OCI-LY7 (cell line): ENCODE measurements at regions not wholly inside any gene's neighbourhood (a gene's known extent, or its start where the extent isn't known, plus 50 kb on each side); places are given as distances from the start of the nearest gene placed in this dataset.

Experiments
- BruUV-seq: library from RNA; stranded (reverse); fragments of 400-500 nt; replicated peaks from 2 replicates; lab custom pipeline; 2021; lab: Mats Ljungman, UMichigan
- CTCF ChIA-PET: fragments of 300-600 bp; sonication (Branson Sonifier 250); formaldehyde crosslinking; loops from one replicate; lab custom pipeline; 2022; ENCODE audit warnings: antibody characterized with exemption; ENCODE audit not compliant: unreplicated experiment; lab: Charles Lee
- POLR2A ChIA-PET: fragments of 300-600 bp; sonication (Branson Sonifier 250); formaldehyde crosslinking; loops from one replicate; lab custom pipeline; 2022; ENCODE audit warnings: antibody characterized with exemption; lab: Charles Lee
- DNase-seq: peaks from one replicate; pipeline ENCODE4 v3.0.0-alpha.2; 2015; ENCODE audit warnings: low spot score
- H2AFZ ChIP-seq: fragments of 200-600 bp; sonication (generic), shearing (Covaris generic); 2 replicates; pipeline ENCODE4 v1.6.1; 2014; ENCODE audit warnings: mild to moderate bottlenecking, antibody characterized with exemption, low read length, moderate library complexity
- H3K27ac ChIP-seq: fragments of 200-600 bp; sonication (generic); 2 replicates; pipeline ENCODE4 v1.5.1; 2014; ENCODE audit warnings: mixed run types, low read depth, mild to moderate bottlenecking, moderate library complexity, low read length, inconsistent platforms; ENCODE audit not compliant: poor library complexity, severe bottlenecking
- H3K36me3 ChIP-seq: fragments of 200-600 bp; sonication (generic); 2 replicates; pipeline ENCODE4 v1.6.1; 2014; ENCODE audit warnings: mild to moderate bottlenecking, antibody characterized with exemption, low read length, moderate library complexity, mixed read lengths; ENCODE audit not compliant: insufficient read depth
- H3K4me1 ChIP-seq: fragments of 200-600 bp; sonication (generic); 2 replicates; pipeline ENCODE4 v1.5.1; 2014; ENCODE audit warnings: mild to moderate bottlenecking, low read length; ENCODE audit not compliant: insufficient read depth, poor library complexity, severe bottlenecking
- H3K4me2 ChIP-seq: fragments of 200-600 bp; sonication (generic); 2 replicates; pipeline ENCODE4 v1.6.1; 2014; ENCODE audit warnings: mild to moderate bottlenecking, low read length
- H3K4me3 ChIP-seq: fragments of 200-600 bp; sonication (generic); 2 replicates; pipeline ENCODE4 v1.5.1; 2014; ENCODE audit warnings: mild to moderate bottlenecking, low read depth, low read length; ENCODE audit not compliant: poor library complexity, severe bottlenecking
- H3K79me2 ChIP-seq: fragments of 200-600 bp; sonication (generic); 2 replicates; pipeline ENCODE4 v1.6.1; 2016; ENCODE audit warnings: low read depth, mild to moderate bottlenecking, low read length, moderate library complexity, mixed read lengths; ENCODE audit not compliant: insufficient read depth
- H3K9me2 ChIP-seq: fragments of 200-600 bp; sonication (generic); 2 replicates; pipeline ENCODE4 v1.6.1; 2016; ENCODE audit warnings: mild to moderate bottlenecking, low read length, mixed read lengths; ENCODE audit not compliant: insufficient read depth
- H3K9me3 ChIP-seq: fragments of 200-600 bp; sonication (generic); 2 replicates; pipeline ENCODE4 v1.6.1; 2014; ENCODE audit warnings: mild to moderate bottlenecking, mixed run types, low read length, mixed read lengths
- H4K20me1 ChIP-seq: fragments of 200-600 bp; sonication (generic); 2 replicates; pipeline ENCODE4 v1.6.1; 2014; ENCODE audit warnings: mild to moderate bottlenecking, antibody characterized with exemption, low read length, moderate library complexity, mixed read lengths; ENCODE audit not compliant: insufficient read depth
- EZH2phosphoT487 ChIP-seq: fragments of 200-600 bp; sonication (generic); IDR thresholded peaks from 2 replicates; pipeline ENCODE4 v1.6.1; 2018; ENCODE audit warnings: low read depth, borderline replicate concordance, mild to moderate bottlenecking, mixed run types, antibody characterized with exemption, low read length, moderate library complexity, mixed read lengths
- intact Hi-C: fragments of 100-400 bp; cut with micrococcal nuclease; formaldehyde crosslinking; loops from one replicate; pipeline ENCODE4 v1.10.0; 2022; ENCODE audit not compliant: unreplicated experiment
- TF ChIP-seq, protein P1 (sequence below): fragments of 200-600 bp; sonication (generic); conservative IDR thresholded peaks from 2 replicates; pipeline ENCODE4 v1.5.1; 2014; ENCODE audit warnings: mild to moderate bottlenecking, antibody characterized with exemption, low read length, moderate library complexity, mixed read lengths

DNA sequence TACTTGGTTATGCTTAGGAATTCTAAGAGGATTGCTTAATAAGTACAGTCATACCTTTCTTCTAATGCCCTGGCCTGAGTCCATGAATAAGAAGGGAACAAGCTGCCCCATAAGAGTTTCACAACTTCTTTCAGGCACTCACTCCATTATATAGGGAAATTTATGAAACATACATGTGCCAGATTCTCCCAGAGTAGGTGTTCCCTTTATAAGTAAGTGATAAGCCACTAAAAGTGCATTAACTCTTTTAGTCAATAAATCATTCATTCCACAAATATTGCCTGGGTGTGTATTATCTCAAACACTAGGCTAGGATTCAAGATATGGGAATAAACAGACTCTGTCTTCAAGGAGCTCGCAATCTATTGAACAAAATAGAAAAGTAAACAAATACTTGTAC lies 84.5 kb upstream of the RBBP8 start:
- Histone ChIP-seq H3K4me3 (no peak overlapping the region), H3K9me2 (no peaks in the 10 kb centered on the region), H2AFZ (no peak overlapping the region), H3K9me3 (no peaks in the 10 kb centered on the region), H3K36me3 (no peaks in the 10 kb centered on the region), H4K20me1 (no peaks in the 10 kb centered on the region), H3K27ac (no peak overlapping the region), H3K4me1 (no peaks in the 10 kb centered on the region), H3K4me2 (no peak overlapping the region), H3K79me2 (no peaks in the 10 kb centered on the region)
- no TSS peak for BruUV-seq
- ChIA-PET POLR2A (interaction anchor here (0.6 kb wide), 1 partner anchor 10 kb away, joined by 3 read pairs; no protein-coding TSS in a partner anchor), CTCF (no interaction called here)
- no peak for TF ChIP-seq EZH2phosphoT487
- TF ChIP-seq, protein P1, sequence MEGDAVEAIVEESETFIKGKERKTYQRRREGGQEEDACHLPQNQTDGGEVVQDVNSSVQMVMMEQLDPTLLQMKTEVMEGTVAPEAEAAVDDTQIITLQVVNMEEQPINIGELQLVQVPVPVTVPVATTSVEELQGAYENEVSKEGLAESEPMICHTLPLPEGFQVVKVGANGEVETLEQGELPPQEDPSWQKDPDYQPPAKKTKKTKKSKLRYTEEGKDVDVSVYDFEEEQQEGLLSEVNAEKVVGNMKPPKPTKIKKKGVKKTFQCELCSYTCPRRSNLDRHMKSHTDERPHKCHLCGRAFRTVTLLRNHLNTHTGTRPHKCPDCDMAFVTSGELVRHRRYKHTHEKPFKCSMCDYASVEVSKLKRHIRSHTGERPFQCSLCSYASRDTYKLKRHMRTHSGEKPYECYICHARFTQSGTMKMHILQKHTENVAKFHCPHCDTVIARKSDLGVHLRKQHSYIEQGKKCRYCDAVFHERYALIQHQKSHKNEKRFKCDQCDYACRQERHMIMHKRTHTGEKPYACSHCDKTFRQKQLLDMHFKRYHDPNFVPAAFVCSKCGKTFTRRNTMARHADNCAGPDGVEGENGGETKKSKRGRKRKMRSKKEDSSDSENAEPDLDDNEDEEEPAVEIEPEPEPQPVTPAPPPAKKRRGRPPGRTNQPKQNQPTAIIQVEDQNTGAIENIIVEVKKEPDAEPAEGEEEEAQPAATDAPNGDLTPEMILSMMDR: no peak
- DNase-seq: no peak
- intact Hi-C loops: no loop called here

GRCh38 chr18:22856870-22857269 lies 76.3 kb upstream of the RBBP8 start:
- Histone ChIP-seq H3K9me2 (no peaks in the 10 kb centered on the region), H3K79me2 (no peaks in the 10 kb centered on the region), H2AFZ (no peak overlapping the region), H3K4me2 (no peak overlapping the region), H3K9me3 (no peaks in the 10 kb centered on the region), H3K36me3 (no peaks in the 10 kb centered on the region), H3K4me3 (no peak overlapping the region), H3K4me1 (no peaks in the 10 kb centered on the region), H3K27ac (no peak overlapping the region), H4K20me1 (no peaks in the 10 kb centered on the region)
- ChIA-PET POLR2A (interaction anchor here (0.5 to 0.6 kb wide), 2 partner anchors 18 to 1638 kb away, joined by 3 read pairs; no protein-coding TSS in a partner anchor), CTCF (interaction anchor here (0.5 kb wide), 1 partner anchor 590 kb away, joined by 3 read pairs; no protein-coding TSS in a partner anchor)
- DNase-seq: no peak
- intact Hi-C loops: no loop called here
- TF ChIP-seq, protein P1: no peak
- no peak for TF ChIP-seq EZH2phosphoT487
- BruUV-seq: no TSS peak

DNA sequence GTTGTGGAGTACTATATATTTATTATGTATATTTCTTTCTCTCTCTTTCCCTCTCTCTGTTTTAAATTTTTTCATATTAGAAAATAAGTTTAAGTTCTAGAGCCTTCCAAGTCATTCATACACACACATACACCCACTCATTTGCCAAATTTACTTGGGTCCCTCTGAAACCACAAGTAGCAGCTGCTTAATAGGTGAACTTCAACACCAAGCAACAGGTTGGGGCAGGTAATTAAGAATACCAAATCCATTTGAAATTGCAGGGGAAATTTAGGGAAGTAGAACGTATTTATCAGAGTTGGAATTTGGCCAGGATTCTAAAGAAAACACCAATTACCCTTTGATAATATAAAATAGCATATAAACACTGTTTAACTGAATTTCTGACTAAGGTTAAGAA lies 75.0 kb upstream of the RBBP8 start:
- H3K36me3 ChIP-seq: no peaks in the 10 kb centered on the region
- no peaks in the 10 kb centered on the region for H3K79me2 ChIP-seq
- H3K9me2 ChIP-seq: no peaks in the 10 kb centered on the region
- intact Hi-C loops: no loop called here
- no peak overlapping the region for H3K4me3 ChIP-seq
- H3K27ac ChIP-seq: no peak overlapping the region
- POLR2A ChIA-PET: interaction anchor here (0.9 kb wide), 1 partner anchor 11 kb away, joined by 4 read pairs; no protein-coding TSS in a partner anchor
- no peak overlapping the region for H3K4me2 ChIP-seq
- DNase-seq: no peak
- CTCF ChIA-PET: no interaction called here
- H3K9me3 ChIP-seq: no peaks in the 10 kb centered on the region
- TF ChIP-seq, protein P1: no peak
- TF ChIP-seq EZH2phosphoT487: no peak
- no peaks in the 10 kb centered on the region for H4K20me1 ChIP-seq
- no TSS peak for BruUV-seq
- no peak overlapping the region for H2AFZ ChIP-seq
- no peaks in the 10 kb centered on the region for H3K4me1 ChIP-seq
